SIG-M5 treated with dmso at 0.1 percent for 504 hours (cell line): ENCODE measurements at regions not wholly inside any gene's neighbourhood (a gene's known extent, or its start where the extent isn't known, plus 50 kb on each side); places are given as distances from the start of the nearest gene placed in this dataset.
"Not testable (repeated sequence)": the region's sequence is repeated elsewhere in the genome, so short reads cannot be mapped to it uniquely, and the experiment has no call there.

ENCODE experiments used
- DNase-seq: peaks from one replicate; lab custom pipeline; 2025; ENCODE audit not compliant: unreplicated experiment; lab: John Stamatoyannopoulos, UW

DNA sequence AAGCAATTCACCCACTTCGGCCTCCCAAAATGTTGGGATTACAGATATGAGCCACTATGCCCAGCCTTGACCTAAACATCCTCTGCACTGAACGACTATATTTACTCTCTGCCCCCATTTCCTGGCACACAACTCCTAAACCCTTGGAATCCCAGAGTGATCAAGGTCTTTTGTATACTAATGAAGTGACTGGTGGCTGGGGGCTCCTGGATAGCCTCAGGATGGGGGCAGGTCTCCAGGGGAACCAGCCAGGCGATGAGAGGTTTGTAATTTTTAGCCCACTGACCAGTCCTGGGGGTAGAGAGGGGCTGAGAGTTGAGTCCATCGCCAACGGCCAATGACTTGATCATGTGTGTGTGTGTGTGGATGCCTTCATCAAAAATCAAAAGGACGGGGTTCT, 71.1 kb downstream of the FAM50B start:
- DNase-seq, result no peak

DNA sequence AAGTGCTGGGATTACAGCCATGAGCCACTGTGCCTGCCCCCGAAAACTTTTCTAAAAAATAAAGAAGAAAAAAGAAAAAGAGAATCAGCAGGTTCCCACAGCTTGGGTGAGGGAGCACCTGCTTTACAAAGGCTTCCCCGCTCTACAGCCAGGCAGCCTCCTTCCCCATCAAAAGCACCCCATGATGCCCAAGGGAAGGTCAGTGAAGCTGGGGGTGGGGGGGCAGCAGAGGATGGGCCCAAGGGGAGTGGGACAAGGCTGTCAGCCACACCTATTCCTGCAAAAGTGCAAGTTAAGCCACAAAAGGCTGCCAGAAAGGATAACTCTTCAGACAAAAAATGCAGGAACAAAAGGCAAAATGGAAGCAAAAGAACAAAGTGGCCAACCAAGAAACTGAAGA, 72.5 kb downstream of the FAM50B start:
- DNase-seq, result no peak

DNA sequence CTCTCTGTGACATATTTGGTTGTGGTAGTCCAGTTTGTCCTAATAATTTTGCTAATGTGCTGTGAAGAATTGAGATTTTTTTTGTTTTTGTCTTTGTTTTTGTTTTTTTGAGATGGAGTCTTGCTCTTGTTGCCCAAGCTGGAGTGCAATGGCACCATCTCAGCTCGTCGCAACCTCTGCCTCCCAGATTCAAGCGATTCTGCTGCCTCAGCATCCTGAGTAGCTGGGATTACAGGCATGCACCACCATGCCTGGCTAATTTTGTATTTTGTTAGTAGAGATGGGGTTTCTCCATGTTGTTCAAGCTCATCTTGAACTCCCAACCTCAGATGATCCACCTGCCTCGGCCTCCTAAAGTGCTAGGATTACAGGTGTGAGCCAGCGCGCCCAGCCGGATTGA, 73.4 kb downstream of the FAM50B start:
- DNase-seq, result not testable (repeated sequence)

DNA sequence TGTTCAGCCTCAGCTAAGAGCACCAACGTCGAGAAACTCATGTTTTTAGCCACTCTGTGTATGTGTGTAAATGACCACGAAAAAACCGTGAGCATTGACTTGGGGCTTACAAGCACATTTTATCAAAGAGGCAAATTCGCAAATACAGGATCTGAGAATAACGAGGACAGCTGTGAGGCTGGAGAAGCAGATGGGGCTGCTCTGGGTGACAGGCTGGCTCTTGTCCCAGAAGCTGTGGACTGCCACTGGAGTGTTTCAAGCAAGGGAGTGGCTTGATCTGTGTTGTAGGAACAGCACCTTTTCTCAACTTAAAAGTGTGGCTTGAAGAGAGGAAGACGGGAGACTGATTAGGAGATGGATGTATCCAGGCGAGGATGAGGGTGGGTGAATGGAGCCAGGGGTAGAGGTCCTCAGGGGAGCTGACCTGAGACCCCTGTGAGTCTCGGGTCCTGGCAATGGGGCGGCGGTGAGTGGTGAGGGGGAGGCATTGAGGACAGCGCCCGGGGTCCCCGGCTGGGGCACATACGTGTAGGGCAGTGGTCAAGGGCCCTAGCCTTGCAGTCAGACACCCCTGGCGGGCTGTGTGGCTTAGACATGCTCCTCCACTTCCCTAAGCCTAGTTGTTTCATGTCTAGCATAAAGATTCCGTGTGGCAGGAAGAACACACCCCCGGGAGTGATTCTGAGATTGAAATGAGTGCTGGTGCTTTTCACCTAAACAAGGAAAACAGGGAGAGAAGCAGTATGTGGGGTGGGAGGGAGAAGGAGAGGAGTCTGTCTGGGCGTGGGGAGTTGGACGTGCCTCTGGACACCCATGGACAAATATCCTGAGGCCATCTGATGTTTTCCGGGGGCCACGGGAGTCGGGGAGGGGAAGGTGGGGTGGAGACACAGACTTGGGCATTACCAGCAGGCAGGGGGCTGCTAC, 76.3 kb downstream of the FAM50B start:
- not testable (repeated sequence) for DNase-seq

DNA sequence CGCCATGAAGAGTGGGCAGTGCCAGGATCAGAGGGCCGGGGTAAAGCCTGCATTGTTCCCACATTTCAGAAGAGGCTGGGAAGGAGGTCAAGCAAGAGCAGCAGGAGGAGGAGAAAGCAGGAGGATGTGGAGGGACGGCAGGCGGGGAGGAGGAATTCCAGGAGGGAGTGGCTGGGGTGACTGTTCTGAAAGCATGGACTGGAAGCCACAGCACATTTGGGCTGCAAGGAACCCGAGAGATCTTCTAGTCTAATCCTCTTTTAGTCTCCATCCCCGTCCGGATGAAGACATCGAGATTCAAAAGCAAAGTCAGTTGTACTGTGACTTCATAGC, 76.9 kb downstream of the FAM50B start:
- no peak for DNase-seq

DNA sequence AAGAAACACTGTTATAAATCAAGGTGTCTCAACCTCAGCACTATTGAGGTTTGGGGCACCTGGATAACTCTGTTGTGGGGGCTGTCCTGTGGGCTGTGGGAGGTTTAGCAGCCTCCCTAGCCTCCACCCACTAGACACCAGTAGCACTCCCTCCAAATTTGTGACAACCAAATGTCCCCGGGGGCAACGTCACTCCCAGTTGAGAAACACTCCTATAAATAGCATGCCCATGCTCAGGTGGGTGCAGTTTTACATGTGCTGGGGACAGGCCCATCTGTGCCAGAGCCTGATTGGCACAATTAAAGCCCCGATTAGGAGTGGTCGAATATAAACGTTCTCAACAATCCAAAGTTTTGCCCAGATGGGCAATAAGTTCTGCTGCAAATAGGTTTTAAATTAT, 78.9 kb downstream of the FAM50B start:
- DNase-seq, result no peak

DNA sequence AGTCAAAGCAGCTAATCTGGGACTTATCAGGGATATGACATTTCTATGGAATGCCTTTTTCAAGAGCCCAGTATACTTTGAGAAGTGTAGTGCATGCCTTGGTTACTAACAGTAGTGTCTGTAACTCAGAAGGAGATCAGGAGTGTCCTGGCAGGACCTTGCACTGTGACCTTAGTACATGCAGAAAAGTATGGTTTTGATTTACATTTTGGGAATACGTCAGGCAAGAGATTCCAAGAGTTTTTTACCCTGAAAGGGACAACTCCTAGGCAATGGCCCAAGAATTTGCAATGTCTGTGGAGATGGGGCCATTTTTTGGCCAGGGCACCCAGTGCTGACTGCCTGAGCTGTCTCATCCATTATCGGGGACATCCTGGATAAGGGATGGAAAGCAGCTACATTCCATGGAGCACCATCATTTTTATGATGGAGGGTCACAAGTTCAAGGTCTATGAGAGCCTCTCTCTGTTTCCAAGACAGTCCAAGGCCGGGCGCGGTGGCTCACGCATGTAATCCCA, 80.2 kb downstream of the FAM50B start:
- DNase-seq, result no peak

DNA sequence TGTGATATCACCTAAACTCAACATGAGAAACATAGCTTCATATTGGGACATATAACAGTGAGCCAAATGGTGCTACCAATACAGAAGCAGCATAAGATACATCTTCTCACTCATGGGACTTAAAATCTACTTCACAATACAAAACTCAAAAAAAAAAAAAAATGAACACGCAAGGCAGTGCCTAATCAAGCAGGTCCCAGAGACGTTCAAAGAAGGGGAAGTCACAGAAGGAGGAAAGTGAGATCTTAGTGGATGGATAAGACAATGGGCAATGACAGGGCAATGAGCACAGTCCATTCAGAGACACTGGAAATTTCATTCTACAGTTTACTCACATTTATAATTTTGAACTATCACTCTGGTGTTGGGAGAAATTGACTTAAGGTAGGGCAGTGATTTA, 88.3 kb downstream of the FAM50B start:
- no peak for DNase-seq

DNA sequence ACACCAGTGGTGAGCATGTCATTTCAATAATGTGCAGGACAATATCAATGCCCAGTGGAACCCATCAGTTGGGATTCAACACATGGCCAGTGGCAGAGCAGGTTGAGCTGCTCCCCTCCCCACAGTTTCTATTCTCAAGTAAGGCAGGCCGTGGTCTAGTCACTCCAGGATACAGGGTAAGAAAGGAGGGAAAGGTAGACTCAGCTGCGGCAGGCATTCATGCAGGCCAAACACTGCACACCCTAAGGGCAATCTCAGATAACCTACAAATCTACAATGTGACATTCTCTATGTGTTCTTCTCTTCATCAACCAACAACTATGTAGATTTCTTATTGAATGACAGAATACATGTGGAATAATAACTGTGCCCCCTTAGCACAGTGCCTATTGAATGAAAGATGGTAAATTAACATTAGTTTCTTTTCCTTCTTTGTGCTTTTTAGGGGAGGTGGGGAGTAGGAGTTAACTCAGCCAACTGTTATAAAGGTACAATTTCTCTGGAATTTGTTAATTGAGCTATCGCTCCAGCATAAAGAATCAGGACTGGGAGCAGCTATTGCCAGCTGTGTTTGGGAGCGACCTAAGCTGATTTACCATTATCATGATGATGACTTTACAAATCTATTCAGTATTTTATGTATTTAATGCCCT, 89.7 kb downstream of the FAM50B start:
- DNase-seq, result no peak

DNA sequence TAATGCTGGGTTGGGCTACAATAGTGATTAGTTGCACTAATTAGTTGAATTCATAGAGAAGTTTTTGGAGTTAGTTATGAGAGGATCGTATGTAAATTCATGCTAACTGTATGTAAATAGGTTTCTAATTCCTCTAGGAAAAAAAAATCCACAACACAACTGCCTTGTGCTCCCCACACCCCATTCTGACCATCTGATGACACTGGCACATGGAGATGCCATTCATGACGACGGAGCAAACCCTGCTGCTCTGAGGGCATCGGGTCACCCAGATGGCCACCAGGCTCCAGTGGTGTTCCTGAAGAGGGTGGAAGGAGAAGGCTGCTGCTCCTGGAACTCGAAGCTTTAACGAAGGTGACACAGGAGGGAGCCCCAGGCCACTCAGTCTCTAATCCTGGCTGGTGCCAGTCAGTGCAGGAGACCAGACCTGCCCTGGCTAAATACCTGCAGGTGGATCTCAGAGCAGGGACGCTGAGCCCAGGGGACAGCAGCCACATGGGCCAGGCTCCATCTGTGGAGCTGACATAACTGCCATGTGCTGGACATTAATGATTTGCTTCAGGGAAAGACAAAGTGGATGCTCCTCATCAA, 90.3 kb downstream of the FAM50B start:
- DNase-seq, result no peak

DNA sequence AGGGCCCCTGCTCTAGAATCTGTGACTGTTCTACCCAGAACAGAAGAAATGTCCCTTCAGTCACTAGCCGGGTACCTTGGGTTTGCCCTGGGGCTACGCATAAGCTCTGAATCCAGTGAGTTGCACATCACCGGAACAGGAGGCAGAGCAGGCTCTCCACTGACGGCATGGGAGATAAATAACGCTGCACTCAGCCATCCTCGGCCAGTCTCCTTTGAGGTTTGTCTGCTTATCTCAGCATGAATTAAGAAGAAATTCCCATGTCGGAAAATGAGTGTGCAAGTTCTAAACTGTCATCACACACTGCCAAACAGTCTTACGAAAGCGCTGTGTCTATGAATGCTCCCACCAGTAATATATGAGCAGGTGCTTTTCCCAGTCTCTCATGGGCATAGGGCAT, 90.8 kb downstream of the FAM50B start:
- DNase-seq, result no peak

DNA sequence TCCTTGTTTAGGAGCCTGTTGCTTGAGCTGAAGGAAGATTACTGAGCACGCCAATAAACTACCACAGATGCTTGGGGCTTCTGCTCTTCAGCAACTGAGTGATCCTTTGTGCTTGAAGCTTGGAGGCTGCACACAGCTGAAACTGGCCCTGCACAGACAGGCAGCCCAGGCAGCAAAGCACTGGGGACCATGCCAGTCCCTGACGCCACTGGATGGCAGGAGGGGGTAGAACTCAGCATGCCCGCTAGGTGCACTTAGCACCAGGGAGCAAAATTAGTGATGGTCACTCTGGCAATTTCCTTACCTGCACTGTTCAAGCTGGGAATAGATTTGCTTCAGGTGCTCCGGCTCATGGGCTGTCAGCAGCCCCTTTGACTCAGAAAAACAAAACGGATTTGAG, 91.5 kb downstream of the FAM50B start:
- no peak for DNase-seq

DNA sequence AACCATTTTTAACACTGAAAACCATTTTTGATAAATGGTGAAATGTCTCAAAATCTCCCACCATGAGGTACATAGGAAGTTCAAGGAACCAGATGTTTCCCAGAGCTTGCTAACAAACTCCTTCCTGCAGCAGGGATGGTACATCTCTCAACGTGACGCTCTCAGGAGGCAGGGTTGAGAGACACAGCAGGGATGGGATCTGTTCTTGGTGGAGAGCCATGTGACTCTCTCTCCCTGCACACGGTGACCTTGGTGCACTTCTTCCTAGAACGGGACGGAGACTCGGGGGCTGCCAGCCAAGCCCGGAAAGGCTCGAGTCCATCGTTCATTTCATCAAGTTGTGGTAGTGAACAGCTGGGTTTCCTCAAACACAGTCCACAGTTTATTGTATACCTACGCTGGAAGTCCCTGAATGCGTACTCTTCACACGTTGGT, 94.2 kb downstream of the FAM50B start:
- no peak for DNase-seq

DNA sequence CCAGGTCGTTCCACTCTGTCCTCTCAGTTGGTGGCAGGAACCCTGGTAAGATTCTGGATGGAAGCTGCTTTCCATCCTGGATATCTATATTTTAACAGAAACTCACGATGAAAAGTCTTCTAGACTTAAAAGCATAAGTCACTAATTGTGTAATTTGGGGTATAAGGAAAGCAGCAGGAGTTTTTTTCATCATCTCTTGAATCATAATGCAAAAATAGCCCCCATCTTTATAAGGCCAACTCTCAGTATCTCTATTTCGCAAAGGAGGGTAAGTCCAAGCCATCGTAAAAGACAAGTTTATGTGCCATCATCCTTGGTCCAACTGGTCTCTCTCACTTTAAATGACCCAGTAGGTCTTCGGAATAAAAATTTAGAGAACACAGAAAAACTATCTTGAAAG, 95.1 kb downstream of the FAM50B start:
- no peak for DNase-seq

DNA sequence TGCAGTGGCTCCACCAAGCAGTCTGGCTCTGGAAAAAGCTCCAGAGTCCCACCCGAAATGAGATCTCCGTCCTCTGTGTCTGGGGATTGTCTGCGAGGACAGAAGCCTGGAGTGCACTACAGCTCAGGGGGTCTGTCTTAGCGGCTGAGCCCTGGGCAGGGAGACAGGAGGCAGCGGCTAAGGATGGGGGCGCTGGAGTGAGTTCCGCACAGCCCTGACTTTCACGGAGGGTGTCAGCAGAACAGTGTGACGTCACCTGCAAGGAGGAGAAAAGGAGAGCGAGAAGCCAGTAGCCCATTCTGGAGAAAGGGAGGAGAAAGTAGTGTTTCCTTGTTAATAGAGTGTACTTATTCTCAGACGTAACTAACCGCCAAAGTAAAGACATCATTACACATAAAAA, 97.6 kb downstream of the FAM50B start:
- DNase-seq, result no peak

DNA sequence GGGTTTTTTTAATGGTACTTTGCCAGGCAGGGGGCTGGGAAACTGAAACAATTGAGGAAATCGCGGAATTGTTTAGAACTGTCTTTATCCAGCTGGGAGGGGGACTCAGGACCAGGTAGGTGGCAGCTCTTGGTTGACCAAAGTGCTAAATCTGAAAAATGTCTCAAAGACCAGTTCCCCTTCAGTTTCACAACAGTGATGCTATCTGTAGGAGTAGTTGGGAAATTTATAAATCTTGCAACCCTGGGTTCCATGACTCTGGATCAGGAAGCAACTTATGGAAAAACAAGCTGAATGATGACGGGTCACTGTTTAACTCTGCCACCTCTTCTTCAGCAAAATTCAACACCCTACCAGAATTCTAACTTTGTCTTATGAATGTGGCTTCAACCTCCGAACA, 99.7 kb downstream of the FAM50B start:
- DNase-seq, result no peak

DNA sequence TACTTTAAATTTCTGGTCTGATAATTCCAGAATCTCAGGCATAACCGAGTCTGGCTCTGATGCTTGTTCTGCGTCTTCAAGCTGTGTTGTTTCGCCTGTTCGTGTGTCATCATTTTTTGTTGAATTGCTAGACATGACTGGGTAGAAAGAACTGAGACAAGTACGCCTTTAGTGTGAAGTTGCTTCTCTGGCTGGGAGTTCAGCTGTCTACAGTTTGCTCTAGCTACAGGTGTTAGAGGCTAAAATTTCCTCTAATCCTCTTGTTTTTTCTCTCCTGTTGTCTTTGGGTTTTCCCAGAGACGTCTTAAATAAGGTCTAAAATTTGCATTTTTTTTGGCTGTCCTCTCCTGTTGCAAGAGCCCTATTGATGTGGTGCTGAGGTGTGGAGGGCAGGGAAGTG, 100.3 kb downstream of the FAM50B start:
- no peak for DNase-seq

DNA sequence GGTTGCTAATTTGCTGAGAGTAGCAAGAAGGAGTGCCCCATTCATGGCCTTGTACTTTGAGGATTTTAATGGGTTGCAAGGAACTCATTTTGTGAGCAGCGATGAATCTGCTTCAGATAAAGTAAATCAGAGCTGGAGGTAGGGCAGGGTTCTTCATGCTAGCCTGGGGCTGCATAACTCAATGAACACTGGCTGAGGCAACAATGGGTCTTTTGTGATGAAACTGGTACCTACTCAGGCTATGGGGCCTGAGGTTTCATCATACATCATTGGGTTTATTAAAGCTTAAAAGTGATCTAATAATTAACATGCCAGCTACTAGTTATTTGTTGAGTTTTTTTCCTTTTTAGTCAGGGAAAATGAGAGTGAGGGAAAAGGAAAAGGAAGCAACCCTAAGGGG, 106.9 kb downstream of the FAM50B start:
- DNase-seq, result no peak

DNA sequence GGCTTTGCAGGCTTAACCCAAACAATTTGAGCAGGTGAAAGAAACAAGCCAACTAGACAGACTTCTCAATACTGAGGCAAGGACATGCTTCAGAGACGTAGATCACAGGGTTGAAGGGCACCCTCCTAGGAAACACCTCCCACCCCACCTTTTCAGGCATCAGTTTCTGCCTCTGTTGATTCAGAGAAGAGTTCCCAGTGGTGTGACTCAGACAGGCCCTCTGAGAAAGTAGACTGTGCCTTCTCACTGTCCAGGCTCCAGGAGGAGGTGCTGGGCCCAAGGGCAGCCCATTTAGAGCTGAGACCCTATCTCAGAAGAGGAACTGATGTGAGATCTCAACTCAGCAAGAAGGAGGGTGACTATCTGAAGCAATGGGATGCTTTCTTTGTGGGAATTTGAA, 108.1 kb downstream of the FAM50B start:
- no peak for DNase-seq

DNA sequence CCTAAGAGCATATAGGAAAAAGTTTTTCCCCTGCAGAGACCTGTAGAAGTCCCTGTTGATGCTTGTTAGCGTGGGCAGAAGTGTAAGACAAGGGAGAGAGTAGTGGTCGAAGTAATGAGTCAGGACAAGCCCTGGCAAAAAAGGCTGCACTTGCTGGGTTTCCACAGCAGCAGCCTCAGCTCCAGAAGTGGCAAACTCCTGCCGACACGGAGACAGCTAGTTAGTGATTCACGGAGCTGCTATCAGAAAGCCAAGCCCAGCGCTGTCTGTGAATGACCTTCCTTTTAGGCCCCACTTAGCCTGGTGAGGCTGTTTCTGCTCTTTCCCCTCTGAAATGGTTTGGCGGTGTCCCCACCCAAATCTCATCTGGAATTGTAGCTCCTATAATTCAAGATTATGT, 109.1 kb downstream of the FAM50B start:
- DNase-seq, result no peak

DNA sequence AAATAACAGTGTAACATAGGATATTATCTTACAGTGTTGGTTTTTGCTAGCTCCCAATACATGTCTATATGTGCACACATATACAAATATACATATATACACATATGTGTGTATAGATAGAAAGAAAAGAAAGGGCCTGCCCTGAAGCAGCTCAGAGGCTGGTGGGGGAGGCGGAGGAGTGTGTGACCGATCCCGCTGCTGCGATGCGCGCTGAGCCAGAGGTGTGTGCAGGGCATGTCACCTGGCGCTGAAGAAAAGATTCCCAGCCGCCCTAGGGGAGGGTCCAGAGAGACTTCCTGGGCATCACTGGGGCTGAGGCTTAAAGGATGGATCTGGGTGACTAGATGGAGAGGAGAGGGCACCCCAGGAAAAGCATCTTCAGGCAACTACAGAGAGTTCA, 110.2 kb downstream of the FAM50B start:
- no peak for DNase-seq

DNA sequence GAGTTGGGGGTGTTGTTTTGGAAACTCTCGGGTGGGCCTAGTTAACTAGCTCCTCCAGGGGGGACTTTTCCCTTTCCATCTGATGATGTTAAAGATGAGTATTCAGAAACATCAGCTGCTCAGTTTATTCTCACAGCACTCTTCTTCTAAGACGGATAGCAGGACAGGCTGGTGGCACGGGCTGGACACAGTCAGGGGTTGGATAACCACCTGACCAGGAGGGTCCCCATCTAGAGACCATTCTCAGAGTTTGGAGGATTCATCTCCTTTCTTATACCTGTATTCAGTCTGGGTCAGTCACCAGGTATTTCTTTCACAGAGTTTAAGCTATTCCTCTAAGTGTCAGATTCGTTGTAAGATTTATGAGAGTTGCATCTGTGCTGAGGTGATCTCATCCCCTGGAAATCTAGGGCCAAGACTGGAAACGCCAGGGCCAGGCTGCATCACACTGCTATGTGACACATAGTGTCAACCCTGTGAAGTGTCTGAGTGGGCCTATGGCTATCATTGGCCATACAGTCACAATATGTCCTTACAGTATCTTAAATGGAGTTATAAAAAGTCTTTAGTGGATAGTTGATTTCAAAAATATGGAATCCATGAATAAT, 111.7 kb downstream of the FAM50B start:
- no peak for DNase-seq
